GM12873 (cell line): ENCODE measurements at regions not wholly inside any gene's neighbourhood (a gene's known extent, or its start where the extent isn't known, plus 50 kb on each side); places are given as distances from the start of the nearest gene placed in this dataset.

Experiments used
- CTCF ChIP-seq: IDR thresholded peaks from 2 replicates; pipeline ENCODE4 v1.5.1; 2012; ENCODE audit warnings: low read depth, mild to moderate bottlenecking, moderate library complexity, low read length, control low read depth; ENCODE audit not compliant: insufficient read depth; ENCODE audit errors: missing control alignments

- no peak for TF ChIP-seq CTCF
These were observed 112.8 kb downstream of the DSC3 start for GRCh38 chr18:30929718-30930117.

- no peak for TF ChIP-seq CTCF
These were observed 113.5 kb downstream of the DSC3 start for GRCh38 chr18:30929065-30929464.

GRCh38 chr18:30927517-30928075, 114.9 kb downstream of the DSC3 start:
- no peak for TF ChIP-seq CTCF

- no peak for TF ChIP-seq CTCF
These were observed 115.5 kb downstream of the DSC3 start for GRCh38 chr18:30927042-30927441.

- TF ChIP-seq CTCF = no peak
These were observed 116.7 kb downstream of the DSC3 start for GRCh38 chr18:30925795-30926194.

GRCh38 chr18:30920757-30921156, 121.8 kb downstream of the DSC3 start:
- no peak for TF ChIP-seq CTCF

- TF ChIP-seq CTCF = no peak
These were observed 122.2 kb downstream of the DSC3 start for GRCh38 chr18:30920351-30920750.
